GM23338 (cell line): ENCODE measurements at regions not wholly inside any gene's neighbourhood (a gene's known extent, or its start where the extent isn't known, plus 50 kb on each side); places are given as distances from the start of the nearest gene placed in this dataset.

Experiments used
- ATAC-seq: fragments of 200-7000 bp; cut with Tn5 transposase; 3 replicates; pipeline ENCODE4 v1.9.1; 2020
- DNase-seq: peaks from one replicate; pipeline ENCODE4 v3.0.0-alpha.2; 2015; ENCODE audit warnings: low spot score
- H2AFZ ChIP-seq: fragments of 200-600 bp; sonication (generic); 2 replicates; pipeline ENCODE4 v1.8.0; 2016; ENCODE audit warnings: antibody characterized with exemption, mild to moderate bottlenecking, moderate library complexity
- H3F3A ChIP-seq: fragments of 200-600 bp; sonication (generic); replicated peaks from 2 replicates; pipeline ENCODE4 v1.8.0; 2017; ENCODE audit warnings: antibody characterized with exemption, mixed run types, low read depth
- H3K27ac ChIP-seq: fragments of 200-600 bp; sonication (generic); 2 replicates; pipeline ENCODE4 v1.6.1; 2016; ENCODE audit warnings: low read depth
- H3K27me3 ChIP-seq: fragments of 200-600 bp; sonication (generic); 2 replicates; pipeline ENCODE4 v1.8.0; 2016; ENCODE audit warnings: mild to moderate bottlenecking, mixed run types, moderate library complexity; ENCODE audit not compliant: insufficient read depth
- H3K36me3 ChIP-seq: fragments of 200-600 bp; sonication (generic); 2 replicates; pipeline ENCODE4 v1.8.0; 2016; ENCODE audit warnings: mild to moderate bottlenecking; ENCODE audit not compliant: insufficient read depth
- H3K4me1 ChIP-seq: fragments of 200-600 bp; sonication (generic); 2 replicates; pipeline ENCODE4 v1.8.0; 2016; ENCODE audit warnings: mild to moderate bottlenecking, moderate library complexity; ENCODE audit not compliant: insufficient read depth
- H3K4me2 ChIP-seq: fragments of 200-600 bp; sonication (generic); 2 replicates; pipeline ENCODE4 v1.7.1; 2017; ENCODE audit warnings: mixed run types
- H3K4me3 ChIP-seq: fragments of 200-600 bp; sonication (generic); 2 replicates; pipeline ENCODE4 v1.6.1; 2016; ENCODE audit warnings: mixed run types
- H3K79me2 ChIP-seq: fragments of 200-600 bp; sonication (generic); replicated peaks from 2 replicates; pipeline ENCODE4 v1.8.0; 2017; ENCODE audit warnings: mild to moderate bottlenecking; ENCODE audit not compliant: insufficient read depth
- H3K9me2 ChIP-seq: fragments of 200-600 bp; sonication (generic); 2 replicates; pipeline ENCODE4 v1.8.0; 2017; ENCODE audit not compliant: insufficient read depth
- H4K20me1 ChIP-seq: fragments of 200-600 bp; sonication (generic); replicated peaks from 2 replicates; pipeline ENCODE4 v1.8.0; 2017; ENCODE audit warnings: mild to moderate bottlenecking; ENCODE audit not compliant: insufficient read depth
- H3K27ac Mint-ChIP-seq: 2 replicates; pipeline ENCODE4 v1.8.0; 2020; ENCODE audit warnings: inconsistent platforms, mild to moderate bottlenecking, moderate library complexity, mixed read lengths
- H3K27me3 Mint-ChIP-seq: 3 replicates; pipeline ENCODE4 v1.8.0; 2022; ENCODE audit warnings: low read depth, mild to moderate bottlenecking, moderate library complexity, mixed read lengths, inconsistent platforms; ENCODE audit not compliant: insufficient read depth, poor library complexity
- H3K36me3 Mint-ChIP-seq: 3 replicates; pipeline ENCODE4 v1.8.0; 2021; ENCODE audit warnings: low read depth, mild to moderate bottlenecking, inconsistent platforms, moderate library complexity, mixed read lengths
- H3K4me1 Mint-ChIP-seq: 3 replicates; pipeline ENCODE4 v1.8.0; 2020; ENCODE audit warnings: mild to moderate bottlenecking, inconsistent platforms, mixed read lengths
- H3K4me3 Mint-ChIP-seq: 3 replicates; pipeline ENCODE4 v1.8.0; 2021; ENCODE audit warnings: moderate library complexity, mild to moderate bottlenecking, inconsistent platforms, mixed read lengths
- H3K9me3 Mint-ChIP-seq: 3 replicates; pipeline ENCODE4 v1.8.0; 2020; ENCODE audit warnings: moderate library complexity, mild to moderate bottlenecking, inconsistent platforms, mixed read lengths
- CREB1 ChIP-seq: fragments of 250-450 bp; sonication (Bioruptor Pico); IDR thresholded peaks from 2 replicates; pipeline ENCODE4 v1.5.0; 2020; ENCODE audit warnings: low read depth, mild to moderate bottlenecking, moderate library complexity
- EZH2phosphoT487 ChIP-seq: fragments of 200-600 bp; sonication (generic); IDR thresholded peaks from one replicate; pipeline ENCODE4 v1.8.1; 2018; ENCODE audit warnings: antibody characterized with exemption; ENCODE audit not compliant: unreplicated experiment
- POLR2AphosphoS5 ChIP-seq: IDR thresholded peaks from 2 replicates; pipeline ENCODE4 v1.6.1; 2016; ENCODE audit warnings: antibody characterized with exemption, low read depth
- STAT1 ChIP-seq: IDR thresholded peaks from one replicate; pipeline ENCODE4 v1.6.1; 2016; ENCODE audit warnings: antibody characterized with exemption; ENCODE audit not compliant: unreplicated experiment
- TF ChIP-seq, protein P1 (sequence below): IDR thresholded peaks from 2 replicates; pipeline ENCODE4 v1.6.1; 2016; ENCODE audit warnings: antibody characterized with exemption
- TF ChIP-seq, protein P2 (sequence below): IDR thresholded peaks from one replicate; pipeline ENCODE4 v1.6.1; 2018; ENCODE audit warnings: antibody characterized with exemption; ENCODE audit not compliant: unreplicated experiment
- TF ChIP-seq, protein P3 (sequence below), 2 experiments: fragments of 200-600 bp in 1 of 2; sonication (generic) in 1 of 2; conservative IDR thresholded peaks; 2 replicates each; pipeline versions ENCODE4 v1.5.1 to v1.6.1; 2016 to 2017; ENCODE audit warnings: antibody characterized with exemption in 2 of 2, low read depth in 2 of 2, mild to moderate bottlenecking in 2 of 2, moderate library complexity in 1 of 2

- Histone ChIP-seq H3K79me2 (no peaks in the 10 kb centered on the region), H3K27me3 (no peaks in the 10 kb centered on the region), H3K9me2 (no peaks in the 10 kb centered on the region), H3K4me1 (no peaks in the 10 kb centered on the region), H2AFZ (no peak overlapping the region), H3F3A (no peaks in the 10 kb centered on the region), H3K4me2 (no peak overlapping the region), H3K4me3 (no peak overlapping the region), H3K27ac (no peak overlapping the region), H3K36me3 (no peaks in the 10 kb centered on the region), H4K20me1 (no peaks in the 10 kb centered on the region)
- ATAC-seq, result no peak
- no peak for DNase-seq
- Mint-ChIP-seq H3K9me3 (peaks cover 7% of the 10 kb centered on the region; the same call in 2 of the 3 replicates), H3K27me3 (peaks cover 3% of the 10 kb centered on the region), H3K4me1 (peaks cover 2% of the 10 kb centered on the region; the same call in 1 of the 3 replicates), H3K27ac (no peak overlapping the region), H3K4me3 (no peak overlapping the region), H3K36me3 (peaks cover 4% of the 10 kb centered on the region; the same call in 1 of the 3 replicates)
- TF ChIP-seq STAT1 (no peak), EZH2phosphoT487 (no peak)
- TF ChIP-seq, protein P1, sequence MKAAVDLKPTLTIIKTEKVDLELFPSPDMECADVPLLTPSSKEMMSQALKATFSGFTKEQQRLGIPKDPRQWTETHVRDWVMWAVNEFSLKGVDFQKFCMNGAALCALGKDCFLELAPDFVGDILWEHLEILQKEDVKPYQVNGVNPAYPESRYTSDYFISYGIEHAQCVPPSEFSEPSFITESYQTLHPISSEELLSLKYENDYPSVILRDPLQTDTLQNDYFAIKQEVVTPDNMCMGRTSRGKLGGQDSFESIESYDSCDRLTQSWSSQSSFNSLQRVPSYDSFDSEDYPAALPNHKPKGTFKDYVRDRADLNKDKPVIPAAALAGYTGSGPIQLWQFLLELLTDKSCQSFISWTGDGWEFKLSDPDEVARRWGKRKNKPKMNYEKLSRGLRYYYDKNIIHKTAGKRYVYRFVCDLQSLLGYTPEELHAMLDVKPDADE, result no peak
- TF ChIP-seq, protein P2, sequence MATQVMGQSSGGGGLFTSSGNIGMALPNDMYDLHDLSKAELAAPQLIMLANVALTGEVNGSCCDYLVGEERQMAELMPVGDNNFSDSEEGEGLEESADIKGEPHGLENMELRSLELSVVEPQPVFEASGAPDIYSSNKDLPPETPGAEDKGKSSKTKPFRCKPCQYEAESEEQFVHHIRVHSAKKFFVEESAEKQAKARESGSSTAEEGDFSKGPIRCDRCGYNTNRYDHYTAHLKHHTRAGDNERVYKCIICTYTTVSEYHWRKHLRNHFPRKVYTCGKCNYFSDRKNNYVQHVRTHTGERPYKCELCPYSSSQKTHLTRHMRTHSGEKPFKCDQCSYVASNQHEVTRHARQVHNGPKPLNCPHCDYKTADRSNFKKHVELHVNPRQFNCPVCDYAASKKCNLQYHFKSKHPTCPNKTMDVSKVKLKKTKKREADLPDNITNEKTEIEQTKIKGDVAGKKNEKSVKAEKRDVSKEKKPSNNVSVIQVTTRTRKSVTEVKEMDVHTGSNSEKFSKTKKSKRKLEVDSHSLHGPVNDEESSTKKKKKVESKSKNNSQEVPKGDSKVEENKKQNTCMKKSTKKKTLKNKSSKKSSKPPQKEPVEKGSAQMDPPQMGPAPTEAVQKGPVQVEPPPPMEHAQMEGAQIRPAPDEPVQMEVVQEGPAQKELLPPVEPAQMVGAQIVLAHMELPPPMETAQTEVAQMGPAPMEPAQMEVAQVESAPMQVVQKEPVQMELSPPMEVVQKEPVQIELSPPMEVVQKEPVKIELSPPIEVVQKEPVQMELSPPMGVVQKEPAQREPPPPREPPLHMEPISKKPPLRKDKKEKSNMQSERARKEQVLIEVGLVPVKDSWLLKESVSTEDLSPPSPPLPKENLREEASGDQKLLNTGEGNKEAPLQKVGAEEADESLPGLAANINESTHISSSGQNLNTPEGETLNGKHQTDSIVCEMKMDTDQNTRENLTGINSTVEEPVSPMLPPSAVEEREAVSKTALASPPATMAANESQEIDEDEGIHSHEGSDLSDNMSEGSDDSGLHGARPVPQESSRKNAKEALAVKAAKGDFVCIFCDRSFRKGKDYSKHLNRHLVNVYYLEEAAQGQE, result no peak
Observed at GRCh38 chr12:88336076-88336739, 194.1 kb downstream of the TMTC3 start.

- H3K36me3 Mint-ChIP-seq, result no peaks in the 10 kb centered on the region
- no peaks in the 10 kb centered on the region for H3K9me3 Mint-ChIP-seq
- Histone ChIP-seq H3K4me3 (no peak overlapping the region), H3K4me1 (no peaks in the 10 kb centered on the region), H3K79me2 (no peaks in the 10 kb centered on the region), H3K4me2 (no peak overlapping the region), H2AFZ (no peak overlapping the region), H3K9me2 (no peaks in the 10 kb centered on the region), H3K36me3 (no peaks in the 10 kb centered on the region), H3K27me3 (no peaks in the 10 kb centered on the region), H3K27ac (no peak overlapping the region), H3F3A (no peaks in the 10 kb centered on the region), H4K20me1 (no peaks in the 10 kb centered on the region)
- H3K27ac Mint-ChIP-seq, result no peak overlapping the region
- H3K4me3 Mint-ChIP-seq, result no peak overlapping the region
- ATAC-seq, result no peak
- DNase-seq, result no peak
- H3K4me1 Mint-ChIP-seq, result peaks cover 2% of the 10 kb centered on the region; the same call in 1 of the 3 replicates
- peaks cover 3% of the 10 kb centered on the region for H3K27me3 Mint-ChIP-seq
- TF ChIP-seq, protein P3, sequence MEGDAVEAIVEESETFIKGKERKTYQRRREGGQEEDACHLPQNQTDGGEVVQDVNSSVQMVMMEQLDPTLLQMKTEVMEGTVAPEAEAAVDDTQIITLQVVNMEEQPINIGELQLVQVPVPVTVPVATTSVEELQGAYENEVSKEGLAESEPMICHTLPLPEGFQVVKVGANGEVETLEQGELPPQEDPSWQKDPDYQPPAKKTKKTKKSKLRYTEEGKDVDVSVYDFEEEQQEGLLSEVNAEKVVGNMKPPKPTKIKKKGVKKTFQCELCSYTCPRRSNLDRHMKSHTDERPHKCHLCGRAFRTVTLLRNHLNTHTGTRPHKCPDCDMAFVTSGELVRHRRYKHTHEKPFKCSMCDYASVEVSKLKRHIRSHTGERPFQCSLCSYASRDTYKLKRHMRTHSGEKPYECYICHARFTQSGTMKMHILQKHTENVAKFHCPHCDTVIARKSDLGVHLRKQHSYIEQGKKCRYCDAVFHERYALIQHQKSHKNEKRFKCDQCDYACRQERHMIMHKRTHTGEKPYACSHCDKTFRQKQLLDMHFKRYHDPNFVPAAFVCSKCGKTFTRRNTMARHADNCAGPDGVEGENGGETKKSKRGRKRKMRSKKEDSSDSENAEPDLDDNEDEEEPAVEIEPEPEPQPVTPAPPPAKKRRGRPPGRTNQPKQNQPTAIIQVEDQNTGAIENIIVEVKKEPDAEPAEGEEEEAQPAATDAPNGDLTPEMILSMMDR (conservative IDR thresholded peaks at IDR 0.05; ENCODE audit: low read depth in 2 of 2), result no peak
- TF ChIP-seq, protein P2, result no peak
- no peak for TF ChIP-seq POLR2AphosphoS5
- no peak for TF ChIP-seq CREB1 (CRISPR knock-in tag)
Observed at GRCh38 chr12:88338486-88338885, 196.4 kb downstream of the TMTC3 start.
